ENCODE measurements at regions not wholly inside any gene's neighbourhood (a gene's known extent, or its start where the extent isn't known, plus 50 kb on each side); places are given as distances from the start of the nearest gene placed in this dataset.

DNA sequence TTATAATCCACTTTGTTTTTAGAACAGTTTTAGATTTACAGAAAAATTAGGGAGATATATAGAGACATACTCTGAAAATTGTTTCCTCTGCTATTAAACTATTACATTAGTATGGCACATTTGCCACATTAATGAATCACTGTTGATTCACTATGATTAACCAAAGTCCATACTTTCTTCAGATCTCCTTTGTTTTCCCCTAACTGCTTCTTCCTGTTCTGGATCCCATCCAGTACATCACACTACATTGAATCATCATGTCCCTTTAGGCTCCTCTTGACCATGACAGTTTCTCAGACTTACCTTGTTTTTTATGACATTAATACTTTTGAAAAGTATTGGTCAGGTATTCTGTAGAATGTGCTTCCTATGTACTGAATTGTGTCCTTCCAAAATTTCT, 109.2 kb upstream of the EDNRA start:
- Histone ChIP-seq H3K9me3 (ENCODE audit: control insufficient read depth in 1 of 2, insufficient read depth in 1 of 2, low read length in 2 of 2) (no peaks in the 10 kb centered on the region), H3K27ac (ENCODE audit: low read depth in 1 of 2, low read length in 2 of 2) (no peak overlapping the region), H3K27me3 (ENCODE audit: control insufficient read depth in 1 of 2, insufficient read depth in 2 of 2, low read length in 2 of 2) (no peaks in the 10 kb centered on the region), H3K4me1 (ENCODE audit: insufficient read depth, low read length) (no peaks in the 10 kb centered on the region), H3K4me3 (ENCODE audit: low read length) (no peak overlapping the region), H3K36me3 (ENCODE audit: insufficient read depth, low read length) (no peaks in the 10 kb centered on the region)
- no peak for ATAC-seq (ENCODE audit: poor library complexity)
- H3K27ac Mint-ChIP-seq = no peak overlapping the region
- no peak overlapping the region for H3K4me3 Mint-ChIP-seq
- H3K4me1 Mint-ChIP-seq (ENCODE audit: low read depth) = no peaks in the 10 kb centered on the region
- ChIA-PET POLR2A (no interaction called here), CTCF (no interaction called here)
- DNase-seq = no peak
- no peaks in the 10 kb centered on the region for H3K36me3 Mint-ChIP-seq (ENCODE audit: low read depth)
- intact Hi-C loops (cut with DNase I, micrococcal nuclease) = no loop called here
- H3K27me3 Mint-ChIP-seq = no peaks in the 10 kb centered on the region
- TF ChIP-seq, protein P1, sequence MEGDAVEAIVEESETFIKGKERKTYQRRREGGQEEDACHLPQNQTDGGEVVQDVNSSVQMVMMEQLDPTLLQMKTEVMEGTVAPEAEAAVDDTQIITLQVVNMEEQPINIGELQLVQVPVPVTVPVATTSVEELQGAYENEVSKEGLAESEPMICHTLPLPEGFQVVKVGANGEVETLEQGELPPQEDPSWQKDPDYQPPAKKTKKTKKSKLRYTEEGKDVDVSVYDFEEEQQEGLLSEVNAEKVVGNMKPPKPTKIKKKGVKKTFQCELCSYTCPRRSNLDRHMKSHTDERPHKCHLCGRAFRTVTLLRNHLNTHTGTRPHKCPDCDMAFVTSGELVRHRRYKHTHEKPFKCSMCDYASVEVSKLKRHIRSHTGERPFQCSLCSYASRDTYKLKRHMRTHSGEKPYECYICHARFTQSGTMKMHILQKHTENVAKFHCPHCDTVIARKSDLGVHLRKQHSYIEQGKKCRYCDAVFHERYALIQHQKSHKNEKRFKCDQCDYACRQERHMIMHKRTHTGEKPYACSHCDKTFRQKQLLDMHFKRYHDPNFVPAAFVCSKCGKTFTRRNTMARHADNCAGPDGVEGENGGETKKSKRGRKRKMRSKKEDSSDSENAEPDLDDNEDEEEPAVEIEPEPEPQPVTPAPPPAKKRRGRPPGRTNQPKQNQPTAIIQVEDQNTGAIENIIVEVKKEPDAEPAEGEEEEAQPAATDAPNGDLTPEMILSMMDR (IDR thresholded peaks at IDR 0.05) = no peak
- H3K9me3 Mint-ChIP-seq = peaks cover 7% of the 10 kb centered on the region

DNA sequence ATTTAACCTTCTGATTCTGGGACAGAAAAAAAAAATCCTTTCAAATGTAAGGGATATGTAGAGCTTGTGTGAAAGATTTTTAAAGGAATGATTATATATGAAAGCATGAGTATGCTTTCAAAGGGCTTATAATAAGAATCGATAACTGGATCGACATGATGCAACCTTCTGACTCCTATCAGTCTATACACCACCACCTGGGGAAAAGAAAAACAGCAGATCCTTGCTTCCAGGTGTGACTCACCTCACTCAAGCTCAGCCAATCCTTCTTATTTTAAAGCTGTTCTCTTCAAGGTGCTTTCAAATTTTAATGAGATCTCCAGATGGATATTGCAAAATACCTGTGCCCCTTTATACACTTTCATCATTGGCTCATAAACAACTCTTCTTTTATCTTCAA, 102.1 kb upstream of the EDNRA start:
- intact Hi-C loops (cut with DNase I, micrococcal nuclease) = no loop called here
- Histone ChIP-seq H3K27ac (ENCODE audit: low read depth in 1 of 2, low read length in 2 of 2) (no peak overlapping the region), H3K4me1 (ENCODE audit: insufficient read depth, low read length) (no peaks in the 10 kb centered on the region), H3K9me3 (ENCODE audit: control insufficient read depth in 1 of 2, insufficient read depth in 1 of 2, low read length in 2 of 2) (peaks cover 0 to 6% of the 10 kb centered on the region in 2 experiments), H3K36me3 (ENCODE audit: insufficient read depth, low read length) (no peaks in the 10 kb centered on the region), H3K27me3 (ENCODE audit: control insufficient read depth in 1 of 2, insufficient read depth in 2 of 2, low read length in 2 of 2) (no peaks in the 10 kb centered on the region), H3K4me3 (ENCODE audit: low read length) (no peak overlapping the region)
- Mint-ChIP-seq H3K4me3 (no peak overlapping the region), H3K27ac (no peak overlapping the region), H3K36me3 (ENCODE audit: low read depth) (no peaks in the 10 kb centered on the region), H3K9me3 (peaks cover 10% of the 10 kb centered on the region), H3K27me3 (no peaks in the 10 kb centered on the region), H3K4me1 (ENCODE audit: low read depth) (no peaks in the 10 kb centered on the region)
- TF ChIP-seq, protein P1 (IDR thresholded peaks at IDR 0.05) = no peak
- ATAC-seq (ENCODE audit: poor library complexity) = no peak
- ChIA-PET POLR2A (no interaction called here), CTCF (no interaction called here)
- no peak for DNase-seq

- ATAC-seq (ENCODE audit: poor library complexity) (no peak), DNase-seq (no peak)
- Histone ChIP-seq H3K27ac (ENCODE audit: low read depth in 1 of 2, low read length in 2 of 2) (no peak overlapping the region), H3K36me3 (ENCODE audit: insufficient read depth, low read length) (no peaks in the 10 kb centered on the region), H3K27me3 (ENCODE audit: control insufficient read depth in 1 of 2, insufficient read depth in 2 of 2, low read length in 2 of 2) (no peaks in the 10 kb centered on the region), H3K4me3 (ENCODE audit: low read length) (no peak overlapping the region), H3K9me3 (ENCODE audit: control insufficient read depth in 1 of 2, insufficient read depth in 1 of 2, low read length in 2 of 2) (peaks cover 0 to 6% of the 10 kb centered on the region in 2 experiments), H3K4me1 (ENCODE audit: insufficient read depth, low read length) (no peaks in the 10 kb centered on the region)
- Mint-ChIP-seq H3K9me3 (peaks cover 7% of the 10 kb centered on the region), H3K4me3 (no peak overlapping the region), H3K27me3 (no peaks in the 10 kb centered on the region), H3K27ac (no peak overlapping the region), H3K36me3 (ENCODE audit: low read depth) (no peaks in the 10 kb centered on the region), H3K4me1 (ENCODE audit: low read depth) (no peaks in the 10 kb centered on the region)
- intact Hi-C loops (cut with DNase I, micrococcal nuclease) = no loop called here
- TF ChIP-seq, protein P1 (IDR thresholded peaks at IDR 0.05) = no peak
- POLR2A ChIA-PET = no interaction called here
- CTCF ChIA-PET = no interaction called here
These were observed 99.1 kb upstream of the EDNRA start for GRCh38 chr4:147381749-147382148.
